LNCaP clone FGC (cell line): ENCODE measurements at regions not wholly inside any gene's neighbourhood (a gene's known extent, or its start where the extent isn't known, plus 50 kb on each side); places are given as distances from the start of the nearest gene placed in this dataset.
"Not testable (repeated sequence)": the region's sequence is repeated elsewhere in the genome, so short reads cannot be mapped to it uniquely, and the experiment has no call there.

Experiments used
- DNase-seq: peaks from one replicate; pipeline ENCODE4 v3.0.0-alpha.2; 2011; ENCODE audit warnings: low read depth
- H3K4me3 ChIP-seq: 2 replicates; pipeline ENCODE4 v1.5.1; 2011; ENCODE audit warnings: mild to moderate bottlenecking, low read depth, low read length, control low read depth
- TF ChIP-seq, protein P1 (sequence below): IDR thresholded peaks from 2 replicates; pipeline ENCODE4 v1.5.1; 2012; ENCODE audit warnings: mild to moderate bottlenecking; ENCODE audit not compliant: control insufficient read depth, insufficient read depth; ENCODE audit errors: extremely low read depth

DNA sequence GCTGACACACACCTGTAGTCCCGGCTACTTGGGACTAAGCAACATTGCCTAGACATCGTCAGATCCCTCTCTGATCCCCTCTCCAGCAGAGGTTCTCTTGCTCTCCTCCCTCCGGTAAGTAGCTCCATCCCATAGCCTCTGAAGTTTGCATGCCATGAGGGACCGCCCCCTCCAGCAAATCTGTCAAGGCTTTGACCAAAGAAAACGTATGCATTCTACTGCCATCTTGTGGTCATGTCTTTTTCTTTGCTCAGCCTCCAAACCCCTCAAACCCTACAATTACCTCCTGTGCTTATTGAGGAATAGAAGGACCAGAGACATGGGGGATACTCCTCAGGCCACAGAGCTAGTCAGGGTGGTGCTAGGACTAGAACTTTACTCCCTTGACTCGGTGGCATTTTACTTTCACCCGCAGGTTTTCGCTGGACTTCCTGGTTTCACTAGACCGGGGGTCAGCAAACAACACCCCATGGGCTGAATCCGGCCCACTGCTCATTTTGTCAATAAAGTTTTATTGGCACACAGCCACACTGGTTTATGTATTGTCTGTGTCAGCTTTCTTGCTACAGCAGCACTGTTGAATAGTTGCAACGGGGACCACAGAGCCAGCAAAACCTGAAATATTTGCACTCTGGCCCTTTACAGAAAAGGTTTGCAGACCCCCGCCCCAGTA, 202.6 kb upstream of the FOXK1 start:
- TF ChIP-seq, protein P1, sequence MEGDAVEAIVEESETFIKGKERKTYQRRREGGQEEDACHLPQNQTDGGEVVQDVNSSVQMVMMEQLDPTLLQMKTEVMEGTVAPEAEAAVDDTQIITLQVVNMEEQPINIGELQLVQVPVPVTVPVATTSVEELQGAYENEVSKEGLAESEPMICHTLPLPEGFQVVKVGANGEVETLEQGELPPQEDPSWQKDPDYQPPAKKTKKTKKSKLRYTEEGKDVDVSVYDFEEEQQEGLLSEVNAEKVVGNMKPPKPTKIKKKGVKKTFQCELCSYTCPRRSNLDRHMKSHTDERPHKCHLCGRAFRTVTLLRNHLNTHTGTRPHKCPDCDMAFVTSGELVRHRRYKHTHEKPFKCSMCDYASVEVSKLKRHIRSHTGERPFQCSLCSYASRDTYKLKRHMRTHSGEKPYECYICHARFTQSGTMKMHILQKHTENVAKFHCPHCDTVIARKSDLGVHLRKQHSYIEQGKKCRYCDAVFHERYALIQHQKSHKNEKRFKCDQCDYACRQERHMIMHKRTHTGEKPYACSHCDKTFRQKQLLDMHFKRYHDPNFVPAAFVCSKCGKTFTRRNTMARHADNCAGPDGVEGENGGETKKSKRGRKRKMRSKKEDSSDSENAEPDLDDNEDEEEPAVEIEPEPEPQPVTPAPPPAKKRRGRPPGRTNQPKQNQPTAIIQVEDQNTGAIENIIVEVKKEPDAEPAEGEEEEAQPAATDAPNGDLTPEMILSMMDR = peak; percentile 67
- no peak overlapping the region for H3K4me3 ChIP-seq
- peak; percentile 53 for DNase-seq

DNA sequence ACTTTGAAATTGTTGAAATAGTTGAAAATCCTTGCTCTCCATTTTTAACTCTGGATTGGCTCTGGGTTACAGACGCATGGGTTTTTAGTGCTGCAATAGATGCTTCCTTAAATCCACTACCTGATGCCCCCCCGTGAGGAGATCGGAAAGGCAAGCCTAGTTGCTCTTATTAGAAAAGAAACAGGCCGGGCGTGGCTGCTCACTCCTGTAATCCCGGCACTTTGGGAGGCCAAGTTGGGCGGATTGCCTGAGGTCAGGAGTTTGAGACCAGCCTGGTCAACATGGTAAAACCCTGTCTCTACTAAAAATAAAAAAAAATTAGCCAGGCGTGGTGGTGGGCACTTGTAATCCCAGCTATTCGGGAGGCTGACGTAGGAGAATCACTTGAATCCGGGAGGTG, 202.0 kb upstream of the FOXK1 start:
- H3K4me3 ChIP-seq, DNase-seq: not testable (repeated sequence)

DNA sequence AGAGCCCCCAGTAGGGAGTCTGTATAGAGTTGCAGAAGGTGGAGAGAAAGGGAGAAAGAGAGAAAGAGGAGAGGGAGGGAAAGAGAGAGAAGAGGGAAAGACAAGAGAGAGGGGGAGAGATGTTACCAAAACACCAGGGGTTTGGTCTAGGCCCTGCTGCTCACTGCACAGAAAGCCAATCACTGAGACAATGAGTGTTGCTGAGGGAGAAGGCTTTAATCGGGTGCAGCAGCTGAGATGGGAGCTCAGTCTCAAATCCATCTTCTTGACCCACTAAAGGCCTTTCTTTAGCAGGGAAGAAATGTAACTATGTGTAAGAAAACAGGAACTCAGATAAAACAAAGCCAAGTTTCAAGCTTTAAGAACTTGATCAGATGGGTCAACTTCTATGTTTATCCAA, 198.2 kb upstream of the FOXK1 start:
- TF ChIP-seq, protein P1 = no peak
- DNase-seq = no peak
- no peak overlapping the region for H3K4me3 ChIP-seq

DNA sequence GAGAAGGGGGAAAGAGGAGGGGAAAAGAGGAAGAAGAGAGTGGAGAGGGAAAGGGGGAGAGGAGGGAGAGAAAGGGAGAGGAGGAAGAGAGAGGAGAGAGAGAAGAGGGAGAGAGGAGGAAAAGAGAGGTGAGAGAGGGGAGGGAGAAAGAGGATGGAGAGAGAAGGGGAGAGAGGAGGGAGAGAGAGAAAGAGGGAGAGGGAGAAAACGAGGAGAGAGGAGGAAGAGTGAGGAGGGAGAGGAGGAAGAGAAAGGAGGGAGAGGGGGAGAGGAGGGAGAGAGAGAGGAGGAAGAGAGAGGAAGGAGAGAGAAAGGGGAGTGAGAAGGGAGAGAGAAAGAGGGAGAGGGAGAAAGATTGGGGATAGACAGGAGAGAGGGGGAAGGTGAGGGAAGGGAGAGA, 197.6 kb upstream of the FOXK1 start:
- TF ChIP-seq, protein P1 = no peak
- no peak overlapping the region for H3K4me3 ChIP-seq
- no peak for DNase-seq

- TF ChIP-seq, protein P1 = no peak
- DNase-seq = no peak
- H3K4me3 ChIP-seq = no peak overlapping the region
Measured at GRCh38 chr7:4486907-4487306, 195.2 kb upstream of the FOXK1 start.

DNA sequence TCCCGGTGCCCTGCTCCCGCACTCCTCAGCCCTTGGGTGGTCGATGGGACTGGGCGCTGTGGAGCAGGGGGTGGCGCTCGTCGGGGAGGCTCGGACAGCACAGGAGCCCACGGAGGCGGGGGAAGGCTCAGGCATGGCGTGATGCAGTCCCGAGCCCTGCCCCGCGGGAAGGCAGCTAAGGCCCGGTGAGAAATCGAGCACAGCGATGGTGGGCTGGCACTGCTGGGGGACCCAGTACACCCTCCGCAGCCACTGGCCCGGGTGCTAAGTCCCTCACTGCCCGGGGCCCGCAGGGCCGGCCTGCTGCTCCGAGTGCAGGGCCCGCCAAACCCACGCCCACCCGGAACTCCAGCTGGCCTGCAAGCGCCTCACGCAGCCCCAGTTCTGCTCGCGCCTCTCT, 185.2 kb upstream of the FOXK1 start:
- not testable (repeated sequence) for H3K4me3 ChIP-seq, DNase-seq

GRCh38 chr7:4500812-4501211, 181.3 kb upstream of the FOXK1 start:
- no peak for DNase-seq
- no peak overlapping the region for H3K4me3 ChIP-seq
- TF ChIP-seq, protein P1 = no peak

DNA sequence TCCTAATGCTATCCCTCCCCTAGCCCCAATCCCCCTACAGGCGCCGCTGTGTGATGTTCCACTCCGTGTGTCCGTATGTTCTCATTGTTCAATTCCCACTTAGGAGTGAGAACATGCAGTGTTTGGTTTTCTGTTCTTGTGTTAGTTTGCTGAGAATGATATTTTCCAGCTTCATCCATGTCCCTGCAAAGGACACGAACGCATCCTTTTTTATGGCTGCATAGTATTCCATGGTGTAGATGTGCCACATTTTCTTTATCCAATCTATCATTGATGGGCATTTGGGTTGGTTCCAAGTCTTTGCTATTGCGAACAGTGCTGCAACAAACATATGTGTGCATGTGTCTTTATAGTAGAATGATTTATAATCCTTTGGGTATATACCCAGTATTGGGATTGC, 174.2 kb upstream of the FOXK1 start:
- not testable (repeated sequence) for H3K4me3 ChIP-seq, DNase-seq

GRCh38 chr7:4513450-4513849, 168.6 kb upstream of the FOXK1 start:
- TF ChIP-seq, protein P1 = no peak
- no peak overlapping the region for H3K4me3 ChIP-seq

More at GRCh38 chr7:4513450-4513849, 168.6 kb upstream of the FOXK1 start:
- DNase-seq = no peak
